GM21423 (cell line): ENCODE measurements at regions not wholly inside any gene's neighbourhood (a gene's known extent, or its start where the extent isn't known, plus 50 kb on each side); places are given as distances from the start of the nearest gene placed in this dataset.
"Not testable (repeated sequence)": the region's sequence is repeated elsewhere in the genome, so short reads cannot be mapped to it uniquely, and the experiment has no call there.

Experiments
- ATAC-seq: cut with Tn5 transposase; IDR thresholded peaks from one replicate; pipeline ENCODE4 v1.9.1; 2021; ENCODE audit warnings: mild to moderate bottlenecking, moderate library complexity; ENCODE audit not compliant: unreplicated experiment

DNA sequence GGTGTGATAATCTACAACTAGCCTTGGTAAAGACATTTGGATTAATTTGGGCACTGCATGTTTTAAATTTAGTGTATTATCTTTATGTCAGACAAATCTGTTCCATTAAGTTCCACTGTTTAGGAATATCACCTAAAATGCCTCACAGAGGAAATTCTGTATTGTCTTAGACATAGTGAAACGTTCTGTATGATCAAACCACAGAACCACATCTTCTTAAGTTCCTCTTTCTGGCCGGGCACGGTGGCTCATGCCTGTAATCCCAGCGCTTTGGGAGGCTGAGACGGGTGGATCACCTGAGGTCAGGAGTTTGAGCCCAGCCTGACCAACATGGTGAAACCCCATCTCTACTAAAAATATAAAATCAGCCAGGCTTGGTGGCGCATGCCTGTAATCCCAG, 475.3 kb upstream of the CCDC179 start:
- ATAC-seq = not testable (repeated sequence)

DNA sequence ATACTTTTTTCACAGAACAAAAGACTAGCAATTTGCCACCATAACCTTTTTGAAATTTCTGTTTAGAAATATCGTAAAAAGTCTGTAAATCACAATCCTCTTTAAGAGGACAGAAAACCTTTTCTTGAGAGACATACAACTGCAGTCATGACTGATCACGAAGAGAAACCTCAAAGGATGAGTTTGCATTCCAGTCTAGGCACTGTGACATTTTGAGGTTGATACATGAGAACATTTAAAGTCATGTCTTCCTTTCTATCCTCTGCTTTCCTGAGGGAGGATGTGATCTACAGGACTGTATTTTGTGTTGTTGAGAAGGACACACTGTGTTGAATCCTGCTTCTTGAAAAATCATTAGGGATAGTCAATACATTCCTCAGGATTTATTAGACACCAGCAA, 476.7 kb upstream of the CCDC179 start:
- ATAC-seq = no peak

- ATAC-seq = no peak
These were observed 493.3 kb upstream of the CCDC179 start for GRCh38 chr11:23353611-23354010.

DNA sequence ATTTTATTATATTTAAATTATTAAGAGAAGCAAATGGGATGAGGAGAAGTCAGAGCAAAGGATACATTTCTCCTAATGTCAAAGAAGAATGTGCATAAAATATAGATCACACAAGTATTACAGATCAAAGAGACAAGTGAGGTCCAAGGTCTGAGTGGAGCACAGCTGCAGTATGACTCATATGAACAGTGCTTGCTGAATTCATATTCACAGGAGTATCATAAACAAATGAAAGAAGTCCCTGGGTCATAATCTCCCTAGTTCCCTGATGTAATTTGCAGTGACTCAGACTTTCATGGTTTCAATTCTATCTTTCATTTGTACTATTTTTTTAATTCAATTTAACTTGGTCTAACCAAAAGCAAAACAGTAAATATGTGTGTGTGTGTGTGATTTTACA, 499.0 kb upstream of the CCDC179 start:
- ATAC-seq = no peak

DNA sequence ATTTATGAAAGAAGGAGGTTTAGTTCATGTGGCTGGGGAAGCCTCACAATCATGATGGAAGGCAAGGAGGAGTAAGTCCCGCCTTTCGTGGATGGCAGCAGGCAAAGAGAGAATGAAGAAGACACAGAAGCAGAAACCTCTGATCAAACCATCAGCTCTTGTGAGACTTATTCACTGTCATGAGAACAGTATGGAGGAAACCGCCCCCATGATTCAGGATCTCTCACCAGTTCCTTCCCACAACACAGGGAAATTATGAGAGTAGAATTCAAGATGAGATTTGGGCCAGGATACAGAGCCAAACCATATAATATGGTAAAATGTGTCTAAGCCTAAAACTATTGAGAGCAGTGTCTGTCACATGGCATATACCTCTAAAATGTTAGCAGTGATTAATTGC, 503.8 kb upstream of the CCDC179 start:
- no peak for ATAC-seq

DNA sequence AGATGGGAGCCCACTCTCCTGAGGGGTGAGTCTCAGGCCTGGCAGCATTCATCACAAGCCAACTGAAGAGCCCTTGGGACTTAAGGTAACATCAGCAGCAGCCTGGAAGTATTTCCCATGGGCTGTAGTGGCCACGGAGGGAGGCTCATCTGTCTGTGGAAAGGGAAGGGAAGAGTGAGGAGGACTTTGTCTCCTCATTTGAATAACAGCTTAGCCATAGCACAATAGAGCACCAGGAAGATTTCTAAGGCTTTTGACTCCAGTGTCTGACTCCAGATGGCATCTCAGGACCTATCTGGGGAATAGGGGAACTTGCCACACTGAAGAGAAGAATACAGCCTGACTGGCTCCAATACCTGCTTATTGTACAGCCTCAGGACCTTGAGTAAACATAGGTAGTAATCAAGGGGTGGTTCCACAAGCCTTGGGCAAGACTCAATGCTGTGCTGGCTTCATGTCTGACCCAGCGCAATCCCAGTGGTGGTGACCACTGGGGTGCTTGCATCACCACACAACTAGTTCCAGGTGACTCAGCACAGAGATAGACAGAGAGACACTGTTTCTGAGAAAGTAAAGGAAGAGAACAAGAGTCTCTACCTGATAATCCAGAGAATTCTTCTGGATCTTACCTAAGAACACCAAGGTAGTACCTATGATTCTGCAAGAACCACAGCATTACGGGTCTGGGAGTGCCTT, 510.5 kb upstream of the CCDC179 start:
- ATAC-seq = no peak

GRCh38 chr11:23377909-23378308, 517.6 kb upstream of the CCDC179 start:
- no peak for ATAC-seq

DNA sequence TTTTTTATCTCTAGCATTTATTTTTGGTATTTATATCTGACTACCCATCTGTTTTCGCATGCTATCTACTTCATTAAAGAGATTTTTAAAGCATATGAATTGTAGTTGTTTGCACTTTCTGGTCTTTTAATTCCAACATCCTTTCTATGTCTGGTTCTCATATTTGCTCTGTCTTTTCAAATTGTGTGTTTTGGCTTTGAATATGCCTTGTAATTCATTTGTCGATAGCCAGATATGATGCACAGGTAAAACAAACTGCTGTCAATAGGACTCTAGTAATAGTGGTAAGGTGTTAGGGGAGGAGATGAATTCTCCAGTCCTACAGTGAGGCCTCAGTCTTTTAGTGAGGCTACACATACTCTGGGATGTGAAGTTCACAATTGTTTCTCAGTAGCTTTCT, 530.8 kb upstream of the CCDC179 start:
- ATAC-seq = no peak

DNA sequence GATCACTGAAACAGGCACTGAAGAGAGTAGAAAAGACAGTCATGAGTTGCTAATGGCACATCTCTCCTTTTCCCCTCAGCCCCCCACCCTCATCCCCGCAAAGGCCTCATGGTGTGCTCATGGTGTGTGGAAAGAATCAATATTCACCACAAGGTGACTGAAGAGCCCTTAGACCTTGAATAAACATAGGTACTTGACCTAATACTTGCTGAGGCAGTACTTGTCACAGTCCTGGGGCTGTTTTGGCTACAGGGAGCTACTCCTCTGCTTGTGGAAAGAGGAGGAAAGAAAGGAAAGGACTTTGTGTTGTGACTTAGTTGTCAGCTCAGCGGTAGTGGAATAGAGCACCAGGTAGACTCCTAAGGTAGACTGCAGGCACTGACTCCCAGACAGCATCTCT, 537.8 kb upstream of the CCDC179 start:
- ATAC-seq = no peak

DNA sequence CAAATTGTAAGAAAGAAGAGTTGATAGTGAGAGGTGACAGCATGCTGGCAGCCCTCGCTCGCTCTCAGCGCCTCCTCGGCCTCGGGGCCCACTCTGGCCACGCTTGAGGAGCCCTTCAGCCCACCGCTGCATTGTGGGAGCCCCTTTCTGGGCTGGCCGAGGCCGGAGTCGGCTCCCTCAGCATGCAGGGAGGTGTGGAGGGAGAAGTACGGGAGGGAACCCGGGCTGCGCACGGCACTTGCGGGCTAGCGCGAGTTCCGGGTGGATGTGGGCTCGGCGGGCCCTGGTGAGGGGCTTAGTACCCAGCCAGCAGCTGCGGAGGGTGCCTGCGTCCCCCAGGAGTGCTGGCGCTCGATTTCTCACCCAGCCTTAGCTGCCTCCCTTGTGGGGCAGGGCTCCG, 539.7 kb upstream of the CCDC179 start:
- ATAC-seq = no peak

DNA sequence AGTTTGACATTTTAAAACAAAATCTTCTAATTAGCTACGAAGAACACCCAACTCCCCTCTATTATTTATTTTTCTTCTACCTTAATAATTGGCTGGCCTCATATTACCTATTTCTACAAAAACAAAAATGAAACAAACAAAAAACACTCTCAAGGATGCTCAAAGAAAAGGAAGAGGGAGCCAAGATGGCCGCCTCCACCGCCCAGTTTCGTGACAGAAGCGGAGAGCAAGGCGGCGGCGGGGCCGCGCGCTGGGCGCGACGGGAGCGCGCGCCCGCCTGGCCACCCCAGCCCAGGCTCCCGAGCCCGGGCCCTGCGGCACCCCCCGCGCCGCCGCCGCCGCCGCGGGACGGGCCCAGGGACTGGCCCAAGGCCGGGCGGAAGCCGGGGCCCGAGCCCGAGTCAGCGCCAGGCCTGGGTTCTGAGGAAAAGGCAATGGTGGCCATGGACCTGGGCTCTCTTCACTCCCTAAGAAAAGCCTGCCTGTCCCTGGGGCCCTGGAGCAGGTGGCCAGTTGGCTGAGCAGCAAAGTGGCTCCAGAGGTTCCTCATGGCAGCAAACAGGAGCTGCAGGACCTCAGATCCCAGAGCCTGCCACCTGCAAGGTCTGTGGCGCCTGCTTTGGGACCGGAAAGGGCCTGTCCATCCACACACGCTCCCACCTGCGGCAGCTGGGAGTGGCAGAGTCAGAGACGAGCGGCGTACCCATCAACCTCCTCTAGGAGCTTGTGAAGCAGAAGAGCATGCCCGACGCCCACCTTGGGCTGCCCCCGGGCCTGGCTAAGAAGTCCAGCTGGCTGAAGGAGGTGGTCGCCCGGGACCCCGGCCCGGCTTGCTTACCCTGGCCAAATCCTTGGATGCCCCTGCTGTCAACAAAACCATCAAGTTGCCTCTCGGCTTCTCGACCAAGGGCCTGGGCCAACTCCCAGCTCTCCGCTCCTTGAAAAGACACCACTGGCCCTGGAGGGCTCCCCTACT, 543.2 kb upstream of the CCDC179 start:
- ATAC-seq = no peak

DNA sequence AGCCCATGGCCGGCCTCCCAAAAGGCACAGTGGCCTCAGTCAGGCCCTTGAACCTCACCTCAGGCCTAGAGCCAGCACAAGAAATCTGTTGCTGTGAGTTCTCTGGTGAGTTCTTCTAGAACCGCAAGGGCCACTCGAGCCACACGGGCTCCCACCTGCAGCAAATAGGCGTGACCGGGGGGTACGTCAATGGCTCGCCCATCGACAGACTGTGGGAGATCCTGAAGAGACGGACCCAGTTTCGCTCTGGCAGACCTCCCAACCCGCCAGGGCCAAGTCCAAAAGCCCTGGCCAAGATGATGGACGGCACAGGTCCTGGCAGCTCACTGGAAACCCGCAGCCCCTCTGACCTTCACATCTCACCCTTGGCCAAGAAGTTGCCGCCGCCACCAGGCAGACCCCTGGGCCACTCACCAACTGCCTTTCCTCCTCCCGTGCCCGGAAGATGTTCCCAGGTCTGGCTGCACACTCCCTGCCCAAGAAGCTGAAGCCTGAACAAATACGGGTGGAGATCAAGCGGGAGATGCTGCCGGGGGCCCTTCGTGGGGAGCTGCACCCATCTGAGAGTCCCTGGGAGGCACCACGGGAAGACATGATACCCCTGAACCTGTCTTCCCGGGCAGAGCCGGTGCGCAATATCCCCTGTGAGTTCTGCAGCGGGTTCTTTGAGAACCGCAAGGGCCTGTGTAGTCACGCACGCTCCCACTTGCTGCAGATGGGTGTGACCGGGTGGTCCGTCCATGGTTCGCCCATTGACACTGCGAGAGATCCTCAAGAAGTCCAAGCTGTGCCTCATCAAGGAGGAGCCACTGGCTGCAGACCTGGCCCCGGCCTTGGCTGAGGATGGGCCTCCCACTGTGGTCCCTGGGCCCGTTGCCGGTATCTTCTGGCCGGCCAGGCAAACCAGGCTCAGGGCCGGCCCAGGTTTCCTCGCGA, 544.2 kb upstream of the CCDC179 start:
- ATAC-seq = no peak

- ATAC-seq = no peak
These were observed 545.2 kb upstream of the CCDC179 start for GRCh38 chr11:23405350-23405937.

DNA sequence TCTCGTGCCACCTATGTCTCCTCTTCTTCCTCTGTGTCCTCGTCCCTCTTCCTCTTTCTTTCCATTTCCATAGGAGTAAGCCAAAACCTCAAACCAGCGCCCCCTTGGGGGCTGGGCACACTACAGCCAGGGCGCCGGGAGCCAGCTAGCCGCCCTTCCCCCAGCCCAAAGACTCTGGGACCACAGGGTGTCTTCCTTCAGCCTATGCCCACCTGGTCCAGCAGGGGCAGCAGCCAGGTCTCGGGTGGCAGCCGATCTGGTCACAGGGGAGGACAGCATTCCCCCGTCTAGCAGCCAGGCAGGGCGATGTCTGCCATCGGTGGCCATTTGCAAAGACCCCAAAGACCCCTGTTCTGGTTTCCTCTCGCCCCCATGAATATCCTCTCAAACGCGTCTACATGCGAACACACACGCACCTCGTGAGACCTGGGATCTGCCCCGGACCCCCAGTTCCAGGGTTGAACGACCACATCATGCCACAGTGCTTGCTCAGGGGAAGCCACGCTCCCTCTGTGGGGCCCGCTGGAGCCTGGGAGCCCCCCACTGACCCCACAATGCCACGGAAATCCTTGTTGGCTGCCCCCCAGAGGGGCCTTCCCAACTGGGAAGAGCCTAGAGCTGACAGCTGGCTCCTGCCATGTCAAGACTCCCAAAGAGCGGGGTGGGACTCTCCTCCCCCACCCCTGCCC, 546.0 kb upstream of the CCDC179 start:
- ATAC-seq = no peak

GRCh38 chr11:23413057-23413456, 552.8 kb upstream of the CCDC179 start:
- no peak for ATAC-seq

GRCh38 chr11:23423104-23423503, 562.8 kb upstream of the CCDC179 start:
- ATAC-seq = no peak

- no peak for ATAC-seq
These were observed 563.4 kb upstream of the CCDC179 start for GRCh38 chr11:23423656-23424055.

- ATAC-seq = no peak
These were observed 565.1 kb upstream of the CCDC179 start for GRCh38 chr11:23425381-23425780.

DNA sequence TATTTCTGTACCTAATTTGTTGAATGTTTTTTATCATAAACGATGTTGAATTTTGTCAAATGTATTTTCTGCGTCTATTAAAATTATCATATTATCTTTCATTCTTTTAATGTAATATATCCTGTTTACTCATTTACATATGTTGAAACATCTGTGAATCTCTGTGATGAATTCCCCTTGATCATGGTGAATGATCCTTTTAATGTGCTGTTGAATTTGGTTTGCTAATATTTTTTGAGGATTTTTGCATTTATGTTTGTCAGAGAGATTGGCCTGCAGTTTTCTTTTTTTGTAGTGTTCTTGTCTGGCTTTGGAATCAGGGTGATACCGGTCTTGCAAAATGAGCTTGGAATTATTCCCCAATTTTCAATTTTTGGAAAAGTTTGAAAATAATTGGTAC, 569.3 kb upstream of the CCDC179 start:
- no peak for ATAC-seq

- ATAC-seq = no peak
These were observed 593.2 kb upstream of the CCDC179 start for GRCh38 chr11:23453522-23453921.
